Coronary artery (tissue), 2 donors: ENCODE measurements at regions not wholly inside any gene's neighbourhood (a gene's known extent, or its start where the extent isn't known, plus 50 kb on each side); places are given as distances from the start of the nearest gene placed in this dataset.

Source experiments
- DNase-seq: peaks from one replicate; pipeline ENCODE4 v3.0.0-alpha.2; 2017; ENCODE audit warnings: low spot score
- H3K27ac ChIP-seq, 2 donors: fragments of 200-600 bp; sonication (generic); one replicate each; pipeline ENCODE4 v1.5.1; 2016 to 2019
- H3K4me3 ChIP-seq: fragments of 200-600 bp; sonication (generic); 2 replicates; pipeline ENCODE4 v1.5.1; 2016; ENCODE audit warnings: mild to moderate bottlenecking, moderate library complexity
- CTCF ChIP-seq: fragments of 200-600 bp; sonication (generic); IDR thresholded peaks from one replicate; pipeline ENCODE4 v1.5.1; 2019; ENCODE audit warnings: antibody characterized with exemption

- DNase-seq: no peak
- TF ChIP-seq CTCF: no peak
- Histone ChIP-seq H3K27ac (no peak overlapping the region), H3K4me3 (no peak overlapping the region)
Measured at GRCh38 chr14:81953419-81953818, 419.8 kb upstream of the SEL1L start.

GRCh38 chr14:81955123-81955522 is 421.5 kb upstream of the SEL1L start:
- TF ChIP-seq CTCF: no peak
- no peak for DNase-seq

GRCh38 chr14:81960781-81961180 is 427.1 kb upstream of the SEL1L start:
- Histone ChIP-seq H3K4me3 (no peak overlapping the region), H3K27ac (no peak overlapping the region)
- DNase-seq: no peak
- TF ChIP-seq CTCF: no peak

More at GRCh38 chr14:81955123-81955522, 421.5 kb upstream of the SEL1L start:
- H3K27ac ChIP-seq: no peak overlapping the region
- H3K4me3 ChIP-seq: no peak overlapping the region

- H3K27ac ChIP-seq: no peak overlapping the region
- TF ChIP-seq CTCF: no peak
- H3K4me3 ChIP-seq: no peak overlapping the region
- no peak for DNase-seq
Measured at GRCh38 chr14:81963846-81964245, 430.2 kb upstream of the SEL1L start.

- no peak for TF ChIP-seq CTCF
- DNase-seq: no peak
- Histone ChIP-seq H3K27ac (no peak overlapping the region), H3K4me3 (no peak overlapping the region)
Measured at GRCh38 chr14:81970307-81970706, 436.7 kb upstream of the SEL1L start.

GRCh38 chr14:81971911-81972310 is 438.3 kb upstream of the SEL1L start:
- no peak for DNase-seq
- no peak for TF ChIP-seq CTCF
- Histone ChIP-seq H3K27ac (no peak overlapping the region), H3K4me3 (no peak overlapping the region)

- DNase-seq: no peak
- no peak overlapping the region for H3K27ac ChIP-seq
- no peak overlapping the region for H3K4me3 ChIP-seq
- TF ChIP-seq CTCF: no peak
Measured at GRCh38 chr14:81972601-81973000, 438.9 kb upstream of the SEL1L start.
